HG02571 (cell line): ENCODE measurements at regions not wholly inside any gene's neighbourhood (a gene's known extent, or its start where the extent isn't known, plus 50 kb on each side); places are given as distances from the start of the nearest gene placed in this dataset.

ENCODE experiments used
- ATAC-seq: cut with Tn5 transposase; IDR thresholded peaks from one replicate; pipeline ENCODE4 v1.9.1; 2021; ENCODE audit warnings: mild to moderate bottlenecking, moderate library complexity; ENCODE audit not compliant: unreplicated experiment

DNA sequence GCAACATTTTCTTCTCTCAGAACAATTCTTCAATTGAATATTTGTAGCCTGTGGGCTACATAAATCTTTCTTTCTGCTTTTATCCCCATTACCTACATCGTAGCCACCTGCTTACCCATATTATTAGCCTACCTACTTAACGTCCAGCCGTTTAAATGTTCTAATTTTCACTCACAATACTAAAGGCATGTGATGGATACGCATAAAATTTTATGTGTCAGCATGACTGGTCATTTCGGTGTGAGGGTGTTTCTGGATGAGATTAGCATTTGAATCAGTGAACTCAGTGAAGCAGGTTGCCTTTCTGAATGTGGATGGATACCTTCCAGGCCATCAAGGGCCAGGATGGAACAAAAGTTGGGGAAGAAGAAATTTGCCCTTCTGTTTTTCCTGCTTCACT, 1722.5 kb upstream of the ACO1 start:
- no peak for ATAC-seq

DNA sequence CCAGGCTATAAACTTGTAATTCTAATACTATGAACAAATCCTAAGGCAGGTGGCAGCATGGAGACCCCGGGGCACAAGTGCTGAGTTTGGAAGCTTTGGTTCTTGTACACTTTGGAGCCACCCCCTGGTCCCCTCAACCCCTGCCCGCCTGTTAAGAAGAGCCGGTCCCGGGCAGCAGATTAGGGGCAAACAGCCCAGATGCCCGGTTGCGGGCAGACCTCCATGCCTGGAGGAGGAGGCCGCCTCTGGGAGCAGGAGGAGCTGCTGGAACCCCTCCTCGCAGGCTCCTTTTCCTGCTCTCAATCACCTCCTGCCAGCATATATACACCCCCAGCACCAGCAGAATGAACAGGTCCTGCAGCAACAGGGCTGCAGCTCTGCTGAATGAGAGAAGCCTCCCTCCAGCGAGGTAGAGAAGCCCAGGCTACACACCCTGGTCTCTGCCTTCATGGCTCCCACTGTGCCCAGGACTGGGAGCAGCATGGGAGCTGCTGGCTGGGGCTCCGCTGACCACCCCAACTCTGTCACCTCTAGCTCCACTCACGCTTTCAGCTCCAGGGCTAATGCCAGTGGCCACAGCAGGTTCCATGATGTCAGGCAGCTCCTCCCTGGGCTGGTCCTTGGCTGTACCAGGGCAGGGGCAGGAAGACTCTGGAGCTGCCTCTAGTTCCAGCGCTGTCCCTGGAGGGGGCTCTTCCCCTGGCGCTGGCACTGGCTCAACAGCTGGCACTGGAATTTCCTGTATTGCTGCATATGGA, 1713.5 kb upstream of the ACO1 start:
- no peak for ATAC-seq

DNA sequence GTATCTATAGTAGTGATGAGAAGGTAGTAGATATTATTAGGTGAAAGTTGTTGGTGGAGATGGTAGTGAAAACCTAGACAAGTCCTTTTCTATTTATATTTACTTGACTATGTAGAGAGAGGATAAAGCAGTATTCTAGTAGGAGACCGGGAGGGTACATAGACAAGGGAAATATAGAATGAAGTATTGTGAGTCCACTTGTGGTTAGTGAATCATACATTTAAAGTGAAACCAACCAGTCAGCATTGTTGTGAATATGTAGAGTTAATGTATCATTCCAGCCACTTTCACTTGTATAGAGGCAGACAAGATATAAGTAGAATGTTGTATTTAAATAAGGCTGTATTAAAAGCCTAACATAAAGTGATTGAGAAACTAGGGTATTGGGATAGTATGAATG, 1711.3 kb upstream of the ACO1 start:
- no peak for ATAC-seq

DNA sequence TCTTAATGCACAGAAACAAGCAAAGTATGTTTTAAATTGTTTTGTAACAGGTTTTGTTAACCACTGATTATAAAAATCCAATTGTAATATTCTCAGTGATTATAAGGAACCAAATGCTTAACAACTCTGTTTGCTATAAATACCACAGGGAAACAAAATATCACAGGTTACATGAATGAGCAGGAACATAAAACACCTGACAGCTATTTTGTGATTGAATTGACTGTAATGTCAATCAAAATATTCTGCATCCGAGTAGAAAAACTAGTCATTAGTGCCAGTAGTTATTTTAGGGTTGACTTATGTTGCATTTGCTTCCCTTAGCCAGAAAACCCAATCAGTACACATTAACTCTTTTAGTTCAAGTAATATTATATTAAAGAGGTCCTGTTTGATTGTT, 1707.8 kb upstream of the ACO1 start:
- ATAC-seq: no peak

DNA sequence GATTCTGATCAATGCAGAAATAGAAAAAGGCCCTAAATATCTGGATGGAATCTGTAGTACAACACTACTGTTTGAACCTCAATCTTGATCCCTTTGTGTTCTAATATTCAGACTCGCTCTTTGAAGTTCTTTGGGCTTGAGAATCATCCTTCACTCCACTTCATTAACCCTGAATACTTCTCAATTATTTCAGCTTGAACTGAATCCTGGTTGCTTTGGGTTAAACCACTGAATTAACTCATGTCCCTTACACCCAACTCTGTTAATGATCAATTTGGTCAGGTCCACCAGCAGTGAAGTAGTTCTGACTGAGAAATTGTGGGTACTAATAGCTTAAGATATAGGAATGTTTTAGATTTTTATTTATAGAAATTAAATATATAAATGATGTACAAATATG, 1707.2 kb upstream of the ACO1 start:
- no peak for ATAC-seq

DNA sequence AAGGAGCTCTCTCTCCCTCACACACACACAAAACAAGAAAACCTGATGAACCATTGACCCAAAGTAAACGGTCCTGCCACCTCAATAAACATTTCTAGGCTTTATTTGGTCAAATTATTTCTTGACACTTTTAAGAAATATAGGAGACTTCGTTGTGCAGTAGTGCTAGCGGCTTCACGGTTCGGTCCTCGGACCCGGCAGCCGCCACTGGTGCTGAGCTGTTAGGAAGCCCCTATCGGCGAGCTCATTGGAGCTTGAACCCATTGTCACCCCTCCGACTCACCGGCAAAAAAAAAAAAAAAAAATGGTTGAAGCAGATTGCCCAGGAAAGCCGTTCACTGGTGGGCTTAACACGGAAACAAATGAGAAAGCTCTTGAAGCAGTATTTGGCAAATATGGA, 1695.6 kb upstream of the ACO1 start:
- ATAC-seq: no peak

DNA sequence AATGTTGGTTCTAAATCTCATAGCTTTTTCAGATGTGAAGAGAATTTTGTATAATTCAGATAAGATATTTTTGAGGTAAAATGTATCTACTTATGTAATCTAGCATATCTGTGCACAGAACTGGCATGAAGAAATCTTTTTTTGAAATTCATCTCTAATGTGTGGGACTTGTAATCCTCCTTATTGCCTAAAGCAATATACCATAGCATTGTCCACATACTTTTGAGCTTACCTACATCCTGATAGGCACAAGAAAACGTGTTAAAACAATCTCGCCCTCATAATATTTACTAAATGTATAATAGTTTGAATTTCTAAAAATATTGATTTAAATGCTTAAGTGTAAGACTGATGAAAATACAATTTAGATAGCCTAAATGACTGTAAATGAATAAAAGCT, 1686.5 kb upstream of the ACO1 start:
- ATAC-seq: no peak

DNA sequence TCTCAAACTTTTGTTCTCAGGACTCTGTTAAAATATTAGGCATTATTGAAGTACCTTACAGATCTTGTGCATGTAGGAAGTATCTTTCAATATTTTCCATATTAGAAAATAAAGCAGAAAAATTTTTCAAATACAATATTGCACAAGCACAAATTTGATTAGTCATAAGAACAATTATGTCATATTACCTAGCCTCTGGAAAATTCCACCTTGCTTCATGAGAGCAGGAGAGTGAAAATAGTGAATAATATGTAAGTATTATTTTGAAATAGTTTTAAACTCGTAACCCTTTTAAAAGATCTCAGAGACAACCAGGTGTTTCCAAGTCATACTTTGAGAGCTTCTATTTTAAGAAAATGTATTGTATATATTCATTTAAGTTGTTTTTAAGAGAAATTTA, 1672.9 kb upstream of the ACO1 start:
- ATAC-seq: no peak

DNA sequence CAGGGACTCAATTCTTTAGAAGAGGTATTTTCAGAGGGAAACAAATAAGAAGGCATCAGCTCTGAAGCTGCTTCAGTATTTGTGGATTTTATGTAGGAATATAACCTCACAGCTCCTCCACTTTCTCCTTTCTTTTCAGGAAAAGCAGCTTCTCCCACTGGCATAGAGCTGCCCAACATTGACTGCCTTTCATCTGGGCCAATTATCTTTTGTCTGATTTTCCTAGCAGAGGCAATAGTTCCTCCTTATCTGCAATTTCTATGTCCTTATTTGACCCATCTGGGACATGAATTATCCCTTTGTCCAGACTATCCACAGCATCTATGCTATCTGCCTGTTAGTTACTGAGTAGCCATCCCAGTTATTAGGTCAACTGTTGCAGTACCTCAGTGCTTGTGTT, 1671.2 kb upstream of the ACO1 start:
- no peak for ATAC-seq

DNA sequence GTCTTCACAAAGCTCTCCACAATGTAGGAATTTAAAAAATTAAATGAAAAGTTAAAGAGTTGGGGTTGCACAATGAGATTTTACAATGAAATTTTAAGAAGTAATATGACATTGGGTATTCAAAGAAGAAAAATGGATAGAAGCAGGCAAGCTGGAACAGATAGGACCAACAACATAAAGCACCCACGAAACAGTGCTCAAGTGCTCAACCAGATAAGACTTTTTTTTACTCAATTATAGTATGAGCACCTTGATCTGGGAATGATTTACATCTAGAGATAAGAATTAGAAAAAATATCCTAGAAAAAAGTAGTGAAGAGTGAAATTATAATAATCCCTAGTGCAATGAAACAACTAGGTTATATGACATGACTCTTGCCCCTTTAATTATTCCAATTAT, 1670.1 kb upstream of the ACO1 start:
- no peak for ATAC-seq

DNA sequence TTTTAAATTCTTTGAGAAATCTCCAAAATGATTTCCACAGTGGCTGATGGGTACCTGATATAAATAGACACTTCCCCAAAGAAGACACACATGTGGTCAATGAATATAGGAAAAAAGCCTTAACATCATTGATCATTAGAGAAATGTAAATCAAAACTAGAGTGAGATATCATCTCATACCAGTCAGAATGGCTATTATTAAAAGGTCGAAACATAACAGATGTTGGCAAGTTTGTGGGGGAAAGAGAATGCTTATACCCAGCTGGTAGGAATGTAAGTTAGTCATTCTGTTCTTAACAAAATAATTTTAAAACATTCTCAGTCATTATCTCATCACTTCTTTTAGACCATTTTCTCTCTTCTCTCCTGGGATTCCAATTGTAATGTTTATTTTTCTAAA, 1666.0 kb upstream of the ACO1 start:
- no peak for ATAC-seq

DNA sequence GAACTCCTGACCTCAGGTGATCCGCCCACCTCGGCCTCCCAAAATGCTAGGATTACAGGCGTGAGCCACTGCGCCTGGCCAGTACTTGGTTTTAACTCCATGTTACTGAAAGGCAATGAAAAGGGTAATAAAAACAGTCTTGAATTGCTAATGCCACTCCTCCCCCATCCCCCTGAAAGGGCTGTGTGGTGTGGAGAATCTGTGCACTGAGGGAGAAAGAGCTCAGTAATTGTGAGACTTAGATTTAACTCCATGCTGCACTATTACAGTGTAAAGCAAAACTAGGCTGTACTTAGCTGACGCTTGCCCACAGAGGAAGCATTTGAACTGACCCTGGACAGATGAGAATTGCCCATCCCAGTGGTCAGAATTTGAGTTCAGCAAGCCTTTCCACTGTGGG, 1662.4 kb upstream of the ACO1 start:
- ATAC-seq: no peak

DNA sequence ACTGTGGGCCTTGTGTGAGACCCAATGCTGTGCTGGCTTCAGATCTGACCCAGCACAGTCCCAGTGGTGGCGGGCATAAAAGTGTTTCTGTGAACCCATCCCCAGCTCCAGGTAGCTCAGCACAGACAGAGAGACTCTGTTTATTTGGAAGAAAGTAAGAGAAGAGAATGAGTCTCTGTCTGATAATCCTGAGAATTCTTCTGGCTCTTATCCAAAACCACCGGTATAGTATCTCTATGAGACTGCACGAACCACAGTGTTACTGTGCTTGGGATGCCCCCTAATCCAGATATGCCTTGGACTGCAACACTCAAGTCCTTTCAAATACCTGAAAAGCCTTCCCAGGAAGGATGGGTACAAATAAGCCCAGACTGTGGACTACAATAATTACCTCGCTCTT, 1660.8 kb upstream of the ACO1 start:
- no peak for ATAC-seq

DNA sequence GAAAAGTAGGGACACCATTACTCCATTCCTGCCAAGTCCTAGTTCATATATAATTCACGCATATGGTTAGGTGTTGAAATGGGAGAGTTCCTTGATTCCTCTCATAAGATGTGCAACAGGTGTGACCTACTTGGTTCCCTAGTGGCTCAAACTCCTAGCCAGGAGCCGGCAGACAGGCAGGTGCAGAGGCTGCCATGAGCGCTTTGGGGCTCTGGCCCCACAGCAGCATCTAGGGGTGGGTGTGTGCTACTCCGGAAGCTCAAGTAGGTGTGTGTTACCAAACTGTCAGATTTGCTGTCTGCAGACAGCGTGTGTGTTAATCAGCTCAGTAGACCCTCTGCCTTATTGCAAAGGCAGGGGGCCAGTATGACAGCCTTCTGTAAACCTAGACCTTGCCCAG, 1652.4 kb upstream of the ACO1 start:
- no peak for ATAC-seq

DNA sequence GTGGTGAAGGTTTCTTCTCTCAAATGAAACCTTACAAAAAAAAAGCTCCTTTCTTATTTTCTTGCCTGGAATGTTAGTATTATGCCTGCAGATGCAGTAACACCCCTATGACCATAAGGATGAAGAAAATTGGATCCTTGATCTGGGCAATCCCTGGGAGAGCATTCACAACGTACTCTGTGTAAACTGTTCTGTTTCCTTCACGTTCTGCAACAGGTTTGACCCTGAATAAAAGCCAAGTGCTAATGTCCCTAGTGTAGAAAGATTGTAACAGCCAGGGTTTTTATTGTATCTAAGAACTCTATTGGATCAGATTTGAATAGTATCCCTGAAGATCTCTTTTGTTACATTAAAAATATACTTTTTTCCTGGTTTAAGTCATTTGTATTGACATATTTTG, 1639.6 kb upstream of the ACO1 start:
- no peak for ATAC-seq

DNA sequence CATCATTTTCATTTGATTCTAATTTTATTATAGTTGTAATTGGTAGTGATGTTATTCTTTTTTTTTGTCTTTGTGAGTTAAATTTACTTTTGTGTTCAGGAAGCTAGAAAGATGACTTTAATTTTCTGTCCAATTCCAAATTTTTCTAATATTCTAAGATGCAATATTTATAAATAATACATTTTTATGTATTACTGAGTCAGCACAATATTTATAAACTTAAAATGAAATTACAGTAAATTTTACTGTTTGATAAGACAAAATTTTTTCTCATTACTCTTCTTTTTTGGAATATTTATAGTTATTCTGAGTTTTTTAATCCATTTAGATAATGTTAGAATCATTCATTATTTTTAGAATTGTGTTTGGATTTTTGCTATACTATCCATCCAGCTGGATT, 1637.9 kb upstream of the ACO1 start:
- no peak for ATAC-seq

DNA sequence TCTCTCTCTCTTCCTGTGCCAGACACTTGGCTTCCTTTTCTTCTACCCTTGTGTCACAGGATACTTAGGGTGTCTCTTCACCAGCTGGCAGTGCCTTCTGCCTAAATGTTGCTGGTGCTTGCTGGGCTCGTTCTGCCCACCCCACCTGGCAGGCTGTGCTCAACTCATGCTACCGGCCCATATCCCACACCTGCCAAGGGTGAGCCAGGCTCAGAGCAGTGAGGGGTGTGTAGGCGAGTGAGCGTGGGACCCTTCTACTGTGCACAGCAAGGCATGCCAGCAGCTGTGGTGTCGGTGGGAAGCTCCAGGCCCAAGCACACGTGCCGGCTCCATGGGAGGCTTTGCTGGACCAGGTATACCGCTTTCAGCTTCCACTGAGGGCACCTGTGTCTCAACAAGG, 1626.7 kb upstream of the ACO1 start:
- ATAC-seq: no peak

DNA sequence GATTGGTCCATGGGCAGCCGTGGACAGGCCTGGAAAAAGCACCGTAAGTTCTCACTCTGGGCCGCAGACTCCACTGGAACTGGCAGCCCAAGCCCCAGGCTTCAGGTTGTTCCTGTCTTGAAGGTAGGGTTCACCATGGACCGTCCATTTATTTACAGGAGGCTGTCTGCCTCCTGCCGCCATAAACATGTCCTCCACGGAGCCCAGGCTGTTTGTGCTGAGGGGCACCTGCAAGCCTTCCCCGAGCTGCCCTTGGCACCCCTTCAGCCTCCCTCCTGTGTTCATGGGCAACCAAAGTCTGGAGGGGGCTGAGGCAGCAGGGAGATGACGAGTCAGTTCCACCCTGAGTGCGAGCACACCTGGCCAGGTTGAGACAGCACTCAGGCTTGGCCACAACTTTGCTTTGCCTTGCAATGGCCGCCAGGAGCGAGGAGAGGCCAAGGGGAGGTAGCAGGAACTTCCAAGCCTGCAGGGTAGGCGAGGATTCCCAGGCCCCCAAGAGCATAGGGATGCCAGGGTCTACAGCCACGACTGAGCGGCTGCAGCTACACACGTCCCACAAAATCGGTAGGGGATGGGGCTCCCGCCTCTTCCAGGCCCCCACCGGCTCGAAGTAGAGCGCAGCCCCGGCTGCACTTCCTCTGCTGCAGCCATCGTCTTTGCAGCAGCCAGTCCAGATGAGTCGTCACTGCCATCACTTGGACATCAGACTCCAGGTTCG, 1625.6 kb upstream of the ACO1 start:
- ATAC-seq: no peak

DNA sequence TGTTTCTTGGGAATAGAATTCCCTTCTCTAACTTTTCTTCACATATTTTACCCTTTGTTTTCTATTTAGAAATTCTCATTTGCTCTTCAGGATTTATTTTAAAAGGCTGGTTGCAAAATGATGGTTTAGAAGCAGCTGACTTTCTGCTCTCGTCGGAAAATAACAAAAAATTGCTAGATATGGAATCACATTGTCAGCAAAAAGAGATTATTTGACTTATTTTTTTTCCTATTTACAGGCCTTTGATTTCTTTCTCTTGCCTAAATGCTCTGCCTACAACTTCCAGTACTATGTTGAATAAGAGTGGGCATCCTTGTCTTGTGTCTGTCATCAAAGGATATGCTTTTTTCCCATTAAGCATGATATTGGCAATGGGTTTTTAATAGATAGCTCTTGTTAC, 1619.1 kb upstream of the ACO1 start:
- no peak for ATAC-seq

DNA sequence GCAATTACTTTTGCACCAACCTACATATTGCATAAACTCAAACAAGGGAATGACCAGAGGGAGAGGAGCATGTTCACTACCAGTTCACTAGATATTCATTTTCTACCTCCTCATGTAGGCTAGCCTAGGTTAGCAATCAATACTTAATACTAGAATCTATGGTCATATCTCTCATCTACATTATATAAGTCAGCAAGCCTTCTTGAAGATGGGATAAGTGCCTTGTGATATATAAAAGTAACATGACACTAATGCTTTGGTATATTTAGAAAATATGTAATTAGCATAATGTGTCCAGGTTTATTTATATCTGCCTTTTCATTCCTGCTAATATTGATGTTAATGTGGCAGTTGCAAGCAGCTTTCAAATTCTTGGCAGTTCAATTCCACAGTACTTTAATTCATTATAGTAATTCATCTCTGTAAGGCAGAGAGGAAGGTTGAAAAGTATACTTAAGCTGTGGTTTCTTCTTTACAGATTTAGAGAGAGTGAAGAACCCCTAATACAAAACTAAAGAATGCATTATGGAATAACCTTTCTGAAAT, 1613.2 kb upstream of the ACO1 start:
- ATAC-seq: no peak

DNA sequence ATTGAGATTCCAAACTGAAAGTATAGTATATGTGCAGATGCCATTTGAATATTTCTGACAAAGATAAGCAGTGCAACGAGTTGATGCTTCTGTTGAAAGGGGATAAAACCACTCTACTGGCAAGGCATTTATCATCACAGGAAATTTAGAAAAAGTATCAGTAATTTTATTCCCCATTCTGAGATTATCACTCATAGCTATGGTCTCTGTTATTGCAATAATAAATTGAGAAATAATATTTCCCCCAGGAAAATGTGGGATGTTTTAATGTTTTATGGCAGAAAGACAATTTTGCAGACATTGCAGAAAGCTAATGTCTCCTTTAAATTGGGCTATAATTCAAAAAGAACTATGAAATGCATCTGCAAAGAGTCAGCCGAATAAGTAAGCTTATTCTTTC, 1612.7 kb upstream of the ACO1 start:
- ATAC-seq: no peak

DNA sequence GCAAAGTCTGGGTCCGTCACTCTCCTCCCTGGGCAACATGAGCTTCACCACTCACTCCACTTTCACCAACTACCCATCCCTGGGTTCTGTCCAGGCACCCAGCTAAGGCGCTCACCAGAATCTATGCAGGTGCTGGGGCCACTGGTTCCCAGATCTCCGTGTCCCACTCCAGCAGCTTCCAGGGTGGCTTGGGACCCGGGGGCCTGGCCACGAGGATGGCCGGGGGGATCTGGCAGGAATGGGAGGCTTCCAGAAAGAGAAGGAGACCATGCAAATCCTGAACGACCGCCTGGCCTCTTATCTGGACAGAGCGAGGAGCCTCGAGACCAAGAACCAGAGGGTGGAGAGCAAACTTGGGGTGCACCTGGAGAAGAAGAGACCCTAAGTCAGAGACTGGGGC, 1611.0 kb upstream of the ACO1 start:
- no peak for ATAC-seq

DNA sequence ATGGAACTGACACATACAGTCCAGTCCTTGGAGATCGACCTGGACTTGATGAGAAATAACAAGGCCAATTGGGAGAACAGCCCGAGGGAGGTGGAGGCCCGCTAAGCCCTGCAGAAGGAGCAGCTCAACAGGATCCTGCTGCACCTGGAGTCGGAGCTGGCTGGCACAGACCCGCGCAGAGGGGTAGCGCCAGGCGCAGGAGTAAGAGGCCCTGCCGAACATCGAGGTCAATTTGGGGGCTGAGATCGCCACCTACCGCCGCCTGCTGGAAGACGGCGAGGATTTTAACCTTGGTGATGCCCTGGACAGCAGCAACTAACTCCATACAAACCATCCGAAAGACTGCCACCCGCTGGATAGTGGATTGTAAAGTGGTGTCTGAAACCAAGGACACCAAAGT, 1610.1 kb upstream of the ACO1 start:
- no peak for ATAC-seq
